Lower lobe of right lung (tissue), 2 donors: ENCODE measurements at regions not wholly inside any gene's neighbourhood (a gene's known extent, or its start where the extent isn't known, plus 50 kb on each side); places are given as distances from the start of the nearest gene placed in this dataset.

ENCODE experiments used
- ATAC-seq, 2 donors: fragments of 200-7000 bp; cut with Tn5 transposase; one replicate each; pipeline ENCODE4 v1.9.1; 2020 to 2022; ENCODE audit warnings: mild to moderate bottlenecking in 2 of 2, moderate library complexity in 2 of 2
- DNase-seq: peaks from one replicate; pipeline ENCODE4 v3.0.0-alpha.2; 2020
- H3K27ac ChIP-seq: fragments of 200-600 bp; one replicate; pipeline ENCODE4 v1.8.0; 2022
- H3K27me3 ChIP-seq: fragments of 200-600 bp; one replicate; pipeline ENCODE4 v1.8.0; 2022; ENCODE audit warnings: low read depth
- H3K36me3 ChIP-seq: fragments of 200-600 bp; one replicate; pipeline ENCODE4 v1.8.0; 2022; ENCODE audit warnings: mild to moderate bottlenecking
- H3K4me1 ChIP-seq: fragments of 200-600 bp; one replicate; pipeline ENCODE4 v1.8.0; 2022
- H3K4me3 ChIP-seq: fragments of 200-600 bp; one replicate; pipeline ENCODE4 v1.8.0; 2022; ENCODE audit warnings: mild to moderate bottlenecking
- H3K9me3 ChIP-seq: fragments of 200-600 bp; one replicate; pipeline ENCODE4 v1.8.0; 2022
- intact Hi-C: fragments of 100-400 bp; cut with DNase I; formaldehyde crosslinking; loops from one replicate; pipeline ENCODE4 v1.11.0; 2022
- TF ChIP-seq, protein P1 (sequence below): fragments of 200-600 bp; IDR thresholded peaks from one replicate; pipeline ENCODE4 v1.8.0; 2022; ENCODE audit warnings: antibody characterized with exemption, mild to moderate bottlenecking
- donor health status: DM: no; HTN: yes; CAD: no; lungs with severe emphysema.

DNA sequence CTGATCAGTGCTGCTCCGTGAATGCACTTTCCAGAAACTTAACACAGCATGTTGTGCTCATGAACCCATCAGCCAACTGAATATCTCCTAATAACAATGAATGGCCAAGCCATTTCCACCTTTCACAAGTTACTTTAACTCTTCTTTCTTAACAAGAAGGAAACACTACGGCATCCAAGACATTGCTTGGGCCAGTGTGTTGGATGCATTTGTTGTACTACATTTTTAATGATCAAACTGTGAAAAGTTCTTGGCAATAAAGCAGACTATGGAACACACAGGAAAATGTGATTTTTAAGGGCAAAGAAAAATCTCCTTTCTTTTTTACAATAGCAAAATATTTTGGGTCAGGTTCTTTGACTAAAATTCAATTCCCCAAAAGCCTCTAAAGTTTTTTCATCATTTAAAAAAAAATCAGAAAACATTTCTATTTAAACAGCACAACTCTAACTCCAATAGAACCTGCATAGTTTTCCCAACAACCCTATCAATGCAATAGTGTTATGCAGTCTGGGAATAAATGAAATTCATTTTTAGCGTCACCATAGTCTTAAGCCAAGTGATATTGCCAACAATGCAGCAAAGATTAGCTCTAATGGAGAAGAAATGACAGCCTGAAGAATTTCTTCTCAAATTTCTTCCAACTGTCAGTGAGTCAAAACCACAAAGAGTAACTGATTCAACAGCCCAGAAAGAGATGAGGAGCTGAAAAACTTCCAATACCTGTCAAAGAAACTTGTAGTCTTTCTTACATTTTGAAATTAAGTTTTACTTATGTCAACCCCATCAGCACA lies 50.7 kb upstream of the PTPRR start:
- H3K4me1 ChIP-seq: no peaks in the 10 kb centered on the region
- TF ChIP-seq, protein P1, sequence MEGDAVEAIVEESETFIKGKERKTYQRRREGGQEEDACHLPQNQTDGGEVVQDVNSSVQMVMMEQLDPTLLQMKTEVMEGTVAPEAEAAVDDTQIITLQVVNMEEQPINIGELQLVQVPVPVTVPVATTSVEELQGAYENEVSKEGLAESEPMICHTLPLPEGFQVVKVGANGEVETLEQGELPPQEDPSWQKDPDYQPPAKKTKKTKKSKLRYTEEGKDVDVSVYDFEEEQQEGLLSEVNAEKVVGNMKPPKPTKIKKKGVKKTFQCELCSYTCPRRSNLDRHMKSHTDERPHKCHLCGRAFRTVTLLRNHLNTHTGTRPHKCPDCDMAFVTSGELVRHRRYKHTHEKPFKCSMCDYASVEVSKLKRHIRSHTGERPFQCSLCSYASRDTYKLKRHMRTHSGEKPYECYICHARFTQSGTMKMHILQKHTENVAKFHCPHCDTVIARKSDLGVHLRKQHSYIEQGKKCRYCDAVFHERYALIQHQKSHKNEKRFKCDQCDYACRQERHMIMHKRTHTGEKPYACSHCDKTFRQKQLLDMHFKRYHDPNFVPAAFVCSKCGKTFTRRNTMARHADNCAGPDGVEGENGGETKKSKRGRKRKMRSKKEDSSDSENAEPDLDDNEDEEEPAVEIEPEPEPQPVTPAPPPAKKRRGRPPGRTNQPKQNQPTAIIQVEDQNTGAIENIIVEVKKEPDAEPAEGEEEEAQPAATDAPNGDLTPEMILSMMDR: no peak
- no peaks in the 10 kb centered on the region for H3K27me3 ChIP-seq
- H3K36me3 ChIP-seq: no peaks in the 10 kb centered on the region
- intact Hi-C loops: no loop called here
- no peaks in the 10 kb centered on the region for H3K9me3 ChIP-seq
- ATAC-seq (no peak), DNase-seq (no peak)
- H3K4me3 ChIP-seq: no peak overlapping the region
- no peak overlapping the region for H3K27ac ChIP-seq
